NT2/D1 (cell line): ENCODE measurements at regions not wholly inside any gene's neighbourhood (a gene's known extent, or its start where the extent isn't known, plus 50 kb on each side); places are given as distances from the start of the nearest gene placed in this dataset.

Experiments used
- SUZ12 ChIP-seq: IDR thresholded peaks from 2 replicates; pipeline ENCODE4 v1.6.1; 2011; ENCODE audit not compliant: insufficient read length, insufficient read depth; ENCODE audit errors: extremely low read depth
- YY1 ChIP-seq: IDR thresholded peaks from 2 replicates; pipeline ENCODE4 v1.6.1; 2011; ENCODE audit not compliant: insufficient read length, insufficient read depth
- ZNF274 ChIP-seq: IDR thresholded peaks from 2 replicates; pipeline ENCODE4 v1.6.1; 2011; ENCODE audit warnings: mild to moderate bottlenecking, low read depth, low read length

DNA sequence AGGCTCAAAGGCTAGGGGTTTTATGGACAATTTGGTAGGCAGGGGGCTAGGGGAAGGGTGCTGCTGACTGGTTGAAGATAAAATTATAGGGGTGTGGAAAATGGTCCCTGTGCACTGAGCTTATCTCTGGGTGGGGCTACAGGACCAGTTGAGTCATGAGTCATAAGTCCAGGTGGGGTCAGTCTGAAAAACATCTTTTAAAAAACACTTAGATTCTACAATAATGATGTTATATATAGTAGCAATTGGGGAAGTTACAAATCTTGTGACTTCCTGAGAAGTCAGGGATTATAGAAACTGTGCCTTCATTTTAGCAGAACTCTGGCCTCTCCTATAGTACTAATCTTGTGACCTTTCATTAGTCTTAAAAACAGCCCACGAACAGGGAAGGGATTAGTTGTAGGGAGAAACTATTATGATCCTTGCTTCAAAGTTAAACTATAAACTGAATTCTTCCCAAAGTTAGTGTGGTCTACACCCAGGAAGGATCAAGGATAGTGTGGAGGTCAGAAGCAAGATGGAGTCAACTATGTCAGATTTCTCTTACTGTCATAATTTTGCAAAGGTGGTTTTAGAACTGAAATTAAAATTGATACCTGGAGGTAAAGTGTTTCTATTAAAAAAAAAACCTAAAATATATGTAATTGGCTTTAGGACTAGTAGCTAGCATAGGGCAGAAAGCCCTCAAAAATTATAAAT, 130.1 kb downstream of the P2RY1 start:
- TF ChIP-seq ZNF274 (no peak), YY1 (no peak), SUZ12 (no peak)
